ENCODE measurements at regions not wholly inside any gene's neighbourhood (a gene's known extent, or its start where the extent isn't known, plus 50 kb on each side); places are given as distances from the start of the nearest gene placed in this dataset.

DNA sequence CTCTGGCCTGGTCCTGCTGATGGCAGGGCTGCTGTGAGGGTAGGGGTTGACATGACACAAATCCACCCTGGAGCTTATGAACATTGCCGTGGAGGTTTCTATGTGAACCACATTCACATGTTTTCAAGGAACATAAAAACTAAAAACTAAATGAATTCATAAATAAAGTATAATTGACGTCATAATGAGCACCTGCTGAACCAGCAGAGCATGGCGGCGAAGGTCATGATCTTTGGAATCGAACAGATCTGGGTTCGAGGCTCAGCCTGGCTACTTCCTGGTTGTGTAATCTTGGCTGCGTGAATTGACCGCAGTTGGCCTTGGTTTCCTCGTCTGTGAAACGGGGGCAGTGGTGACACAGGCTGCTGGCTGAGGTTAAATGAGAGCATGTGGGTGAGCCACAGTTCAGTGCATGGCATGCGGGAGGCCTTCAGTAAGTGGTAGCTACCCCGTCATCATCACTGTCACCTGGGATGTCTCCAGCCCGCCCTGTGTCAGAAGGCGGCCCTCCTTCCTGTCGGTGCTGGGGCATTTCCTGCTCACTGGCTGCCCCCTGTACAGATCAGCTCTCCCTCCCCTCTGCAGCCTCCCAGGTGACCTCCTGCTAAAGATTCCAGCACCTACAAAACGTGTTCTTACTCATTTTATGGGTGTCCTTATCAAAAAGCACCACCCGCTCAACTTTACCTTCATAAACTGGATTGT lies 190.3 kb upstream of the SHH start:
- no peak for DNase-seq (ENCODE audit: extremely low read depth, low read depth)

DNA sequence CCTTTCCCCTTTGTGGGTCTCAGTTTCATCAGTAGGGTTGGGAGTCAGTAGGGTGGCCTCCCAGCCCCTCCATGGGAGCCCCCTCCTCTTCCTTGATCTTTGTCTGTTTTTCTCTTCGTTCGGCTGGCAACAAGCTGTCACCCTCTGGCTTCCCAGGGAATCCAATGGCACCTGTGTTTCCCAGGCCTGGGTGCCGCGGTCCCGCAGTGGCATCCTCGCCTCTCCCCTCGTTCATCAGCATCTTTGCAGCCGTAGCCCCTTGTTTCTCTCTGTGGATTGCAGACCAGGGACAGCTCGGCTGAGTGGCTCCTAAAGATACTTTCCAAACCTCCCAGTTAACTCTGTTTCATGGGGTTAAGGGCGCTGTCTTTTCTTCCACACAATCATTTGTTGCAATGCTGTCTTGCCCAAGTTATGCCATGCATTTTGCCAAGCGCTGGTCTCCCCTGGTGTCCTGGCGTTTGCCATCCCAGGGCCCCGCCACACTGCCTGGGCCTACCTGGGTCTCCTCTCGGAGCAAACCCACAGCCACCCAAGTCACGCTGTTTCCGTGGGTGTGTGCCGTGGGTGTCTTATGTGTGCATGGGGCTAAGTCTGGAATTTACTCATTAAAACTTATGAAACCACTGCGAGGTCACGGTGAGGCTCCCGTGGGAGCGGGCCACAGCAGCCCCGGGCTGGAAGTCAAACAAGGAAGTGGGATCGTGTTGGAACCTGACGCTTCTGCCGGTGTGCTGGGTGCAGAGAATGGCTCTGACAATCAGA lies 189.4 kb upstream of the SHH start:
- DNase-seq (ENCODE audit: extremely low read depth, low read depth), result no peak

DNA sequence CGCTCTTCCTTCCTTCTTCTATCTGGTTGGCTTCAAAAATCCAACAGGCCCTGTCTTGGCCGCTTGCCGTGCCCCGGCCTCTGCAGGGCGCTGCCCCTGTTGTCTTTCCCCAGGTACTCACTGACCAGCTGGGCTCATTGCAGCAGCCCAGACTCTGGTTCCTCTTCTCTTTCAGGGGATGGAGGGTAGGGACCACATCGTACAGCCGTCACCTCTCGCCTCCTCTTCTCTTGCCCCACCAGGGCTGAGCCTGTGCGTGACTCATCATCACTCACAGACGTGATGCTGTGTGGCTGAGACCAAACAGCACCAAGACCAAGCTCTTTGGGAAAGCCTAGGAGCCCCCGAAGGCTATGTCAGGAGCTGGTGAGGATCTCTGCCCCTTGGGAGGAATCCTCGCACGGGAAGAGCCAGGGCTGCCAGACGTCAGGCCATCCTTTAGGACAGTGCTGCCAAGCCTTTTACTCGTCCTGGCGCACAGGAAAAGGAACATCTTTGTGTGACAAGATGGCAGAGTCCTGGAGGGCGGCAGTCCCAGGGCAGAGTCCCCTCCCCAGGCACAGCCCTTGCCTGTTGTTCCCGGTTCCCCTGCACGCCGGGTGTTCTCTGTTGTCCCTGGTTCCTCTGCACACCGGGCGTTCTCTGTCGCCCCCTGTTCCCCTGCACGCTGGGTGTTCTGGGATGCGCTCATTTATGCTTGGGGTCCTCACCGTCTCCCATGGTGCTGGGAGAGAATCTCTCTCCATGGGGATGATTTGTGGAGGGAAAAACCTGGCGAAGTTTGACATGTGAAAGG lies 188.5 kb upstream of the SHH start:
- DNase-seq (ENCODE audit: extremely low read depth, low read depth), result no peak

DNA sequence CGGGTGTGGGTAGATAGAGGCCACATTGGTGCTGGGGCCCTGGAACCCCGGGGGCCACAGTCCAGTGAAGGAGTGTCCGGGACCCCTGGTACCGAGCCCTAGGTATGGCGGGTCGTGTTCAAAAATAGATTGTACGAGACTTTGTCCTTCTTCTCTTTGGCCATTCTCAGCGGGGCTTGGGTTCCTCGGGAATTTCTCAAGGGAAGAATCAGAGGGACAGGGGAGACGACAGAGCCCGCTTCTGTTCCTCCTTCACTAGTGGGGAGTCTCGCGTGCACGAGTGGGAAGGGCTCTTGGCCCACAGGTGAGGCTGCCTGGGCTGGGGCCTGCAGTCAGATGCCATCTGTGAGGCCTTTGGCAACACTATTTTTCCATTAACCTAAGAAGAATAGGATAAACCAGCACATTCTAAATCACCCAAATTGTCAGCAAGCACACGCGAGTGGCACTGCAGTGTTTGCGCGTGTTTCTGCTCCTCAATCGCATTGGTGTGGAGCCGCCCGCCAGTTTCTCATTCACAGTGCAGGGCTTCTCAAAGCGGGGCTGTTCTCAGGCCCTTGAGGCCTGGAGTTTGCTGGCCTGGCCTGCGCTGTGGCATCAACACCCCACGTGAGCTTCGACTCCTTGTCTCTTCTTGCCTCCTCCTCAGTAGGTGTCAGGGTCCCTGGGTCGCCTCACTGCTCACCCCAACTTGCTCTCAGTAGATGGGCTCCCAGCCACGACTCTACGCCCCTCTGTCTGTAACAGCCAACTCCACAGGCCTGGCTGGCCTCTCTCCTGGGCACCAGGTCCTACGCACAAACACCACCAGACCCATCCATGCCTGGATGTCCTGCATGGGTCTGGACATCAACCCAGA lies 187.6 kb upstream of the SHH start:
- DNase-seq (ENCODE audit: extremely low read depth, low read depth), result no peak

DNA sequence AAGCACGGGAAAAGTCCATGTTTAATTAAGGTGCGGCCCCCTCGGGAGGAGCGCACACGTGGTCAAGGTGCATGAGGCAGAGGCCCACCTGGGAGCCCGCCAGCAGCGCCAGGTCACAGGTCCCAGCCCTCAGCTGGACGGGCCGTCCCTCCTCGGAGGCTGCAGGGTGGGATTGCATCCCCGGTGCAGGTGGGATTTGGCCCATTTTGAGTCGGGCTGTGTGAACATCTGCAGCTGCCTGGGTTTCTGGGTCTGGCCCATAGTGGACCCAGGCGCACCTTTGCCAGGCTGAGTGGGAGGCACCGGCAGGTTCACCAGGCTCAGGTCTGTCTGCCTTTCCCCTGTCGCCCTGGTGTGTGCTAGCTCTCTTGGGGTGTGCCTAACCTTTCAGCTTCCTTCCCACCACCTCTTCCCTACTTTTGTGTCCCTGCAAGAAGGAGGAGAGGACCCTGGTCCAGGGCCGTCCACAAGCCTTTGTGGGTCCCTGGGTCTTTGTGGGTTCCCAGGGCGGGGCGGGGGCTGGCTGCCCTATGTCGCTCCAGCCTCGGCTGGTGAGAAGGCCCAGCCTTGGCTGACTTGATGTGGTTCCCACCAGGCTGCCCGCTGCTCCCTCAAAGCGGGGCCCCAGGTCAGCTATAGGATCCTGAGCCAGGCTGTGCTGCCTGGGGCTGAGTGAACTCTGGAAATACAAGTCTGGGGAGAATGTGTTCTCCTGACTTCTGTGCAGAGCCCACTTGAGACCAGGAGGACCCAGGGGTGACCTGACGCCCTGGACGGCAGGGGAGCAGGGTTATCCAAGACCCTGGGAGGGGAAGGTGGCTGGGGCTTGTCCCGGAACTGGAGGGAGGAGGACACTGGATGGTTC lies 186.7 kb upstream of the SHH start:
- no peak for DNase-seq (ENCODE audit: extremely low read depth, low read depth)

DNA sequence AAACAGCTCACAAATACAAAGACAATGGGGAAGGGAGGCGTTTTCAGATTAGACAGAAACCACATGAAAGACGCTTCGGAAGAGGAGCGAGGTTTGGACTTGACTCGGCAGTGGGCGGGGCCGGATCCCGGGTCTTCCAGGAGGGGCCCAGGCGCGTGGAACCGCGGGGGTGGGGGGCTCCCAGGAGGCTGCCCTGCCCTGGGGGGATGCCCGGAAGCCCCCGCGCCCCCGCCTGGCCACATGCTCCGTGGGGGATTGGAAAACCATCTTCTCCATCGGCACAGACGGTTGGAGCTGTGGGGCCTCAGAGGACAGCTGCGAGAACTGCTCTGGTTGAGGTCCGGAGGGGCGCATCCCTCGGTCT lies 186.0 kb upstream of the SHH start:
- no peak for DNase-seq (ENCODE audit: extremely low read depth, low read depth)

DNA sequence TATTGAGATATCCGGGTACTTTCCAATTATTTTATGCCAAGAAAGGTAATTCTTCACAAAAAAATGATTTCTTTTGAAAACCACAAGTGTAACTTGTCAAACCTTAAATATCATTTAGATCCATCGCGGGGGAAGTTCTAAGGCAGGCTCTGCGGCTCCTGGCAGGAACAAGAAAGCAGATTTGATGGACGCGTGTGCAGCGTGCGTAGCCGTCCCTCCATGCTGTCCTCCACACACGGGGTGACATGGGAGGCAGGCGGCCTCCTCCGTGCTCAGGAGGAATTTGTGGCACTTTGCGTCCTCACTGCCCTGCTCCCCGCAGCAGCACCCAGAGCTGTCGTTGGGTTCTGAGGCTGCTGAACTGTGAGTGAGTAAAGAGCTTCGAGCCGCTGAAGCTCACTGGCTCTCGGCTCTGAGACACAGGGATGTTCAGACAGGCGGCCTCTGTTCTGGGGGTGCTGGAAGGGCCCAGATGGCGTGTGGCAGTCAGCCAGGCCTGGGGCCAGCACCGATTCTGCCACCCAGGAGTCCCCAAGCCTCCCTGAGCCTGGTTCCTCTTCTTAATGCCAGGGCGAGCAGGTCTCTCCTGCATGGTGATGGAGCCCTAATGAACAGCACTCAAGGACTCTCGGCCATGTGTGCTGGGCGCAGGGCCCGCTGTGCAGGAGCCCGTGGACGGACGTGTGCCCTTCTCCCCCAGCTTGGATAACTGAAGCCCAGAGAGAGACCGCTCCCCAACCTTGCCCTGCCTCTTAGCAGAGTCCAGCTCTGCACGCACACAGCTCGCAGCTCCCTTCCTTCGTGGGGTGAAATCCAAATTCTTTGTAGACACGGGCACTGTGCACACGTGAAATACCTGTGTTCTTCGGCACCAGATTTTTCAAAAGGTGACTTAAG lies 185.4 kb upstream of the SHH start:
- no peak for DNase-seq (ENCODE audit: extremely low read depth, low read depth)

DNA sequence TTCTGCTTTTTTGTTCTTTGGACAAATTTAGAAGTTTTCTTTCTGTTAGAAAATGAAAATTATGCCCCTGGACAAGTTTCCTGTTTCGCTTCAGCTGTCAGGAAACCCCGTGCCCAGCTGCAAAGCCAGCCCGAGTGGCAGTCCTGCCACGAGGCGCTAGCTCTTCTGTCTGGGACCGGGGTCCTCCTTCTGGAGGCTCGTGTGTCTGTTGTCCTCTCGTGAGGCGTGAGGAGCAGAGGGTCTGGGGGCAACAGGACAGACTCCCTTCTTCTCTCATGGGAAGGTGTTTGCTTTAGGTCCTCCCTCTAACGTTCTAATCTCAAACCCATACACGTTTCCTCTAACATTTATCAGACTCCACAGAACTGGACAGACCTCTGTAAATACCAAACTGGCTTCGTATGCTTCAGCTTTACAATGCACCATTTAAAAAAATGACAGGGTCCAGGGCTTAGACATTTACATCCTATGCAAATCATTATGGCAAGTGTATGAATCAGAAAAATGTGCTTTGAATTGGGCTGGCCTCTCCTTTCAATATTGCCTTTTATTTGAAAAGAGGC lies 184.5 kb upstream of the SHH start:
- DNase-seq (ENCODE audit: extremely low read depth, low read depth), result no peak

DNA sequence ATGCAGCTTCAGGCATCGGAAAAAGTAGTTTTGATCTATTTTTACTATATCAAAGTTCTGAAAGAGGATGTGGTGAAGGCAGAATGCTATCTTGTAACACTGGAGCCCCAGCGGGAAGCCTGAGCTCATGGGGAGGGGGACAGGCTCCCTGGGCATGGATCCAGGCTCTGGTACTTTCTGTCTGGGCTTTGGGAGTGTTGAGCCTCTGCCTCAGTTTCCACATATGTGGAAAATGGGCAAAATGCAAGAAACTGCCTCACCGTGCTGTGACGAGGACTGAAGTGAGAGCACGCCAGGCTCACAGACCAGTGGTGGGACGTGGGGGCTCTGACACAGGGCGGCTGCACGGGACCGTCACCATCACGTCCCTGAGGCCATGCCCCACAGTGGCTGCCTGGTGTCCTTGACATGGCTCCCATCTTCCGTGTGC lies 182.9 kb upstream of the SHH start:
- no peak for DNase-seq (ENCODE audit: extremely low read depth, low read depth)

DNA sequence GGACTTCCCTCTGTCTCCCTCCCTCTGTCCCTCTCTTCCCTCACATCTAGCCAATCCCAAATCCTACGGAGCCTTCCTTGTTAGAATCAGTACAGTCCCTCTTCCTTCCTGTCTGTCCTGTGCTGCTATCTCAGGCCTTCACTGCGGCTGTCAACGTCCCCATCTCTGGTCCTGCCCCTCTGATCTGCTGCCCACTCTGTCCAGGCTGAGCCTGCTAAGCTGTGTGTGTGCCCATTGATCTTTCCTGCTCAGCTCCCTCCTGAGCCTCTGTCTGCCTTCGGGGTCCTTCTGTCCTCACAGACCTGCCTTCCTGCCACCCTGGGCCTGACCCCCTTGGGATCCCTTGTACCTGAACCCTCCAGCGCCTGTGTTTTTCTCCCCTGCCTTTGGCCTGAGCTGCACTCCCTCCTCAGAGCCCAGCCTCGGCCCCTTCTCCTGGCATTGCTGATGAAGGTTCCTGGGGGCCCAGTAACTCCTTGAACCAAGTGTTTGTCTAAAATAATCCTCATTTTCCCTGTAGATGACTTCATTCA lies 182.1 kb upstream of the SHH start:
- no peak for DNase-seq (ENCODE audit: extremely low read depth, low read depth)

DNA sequence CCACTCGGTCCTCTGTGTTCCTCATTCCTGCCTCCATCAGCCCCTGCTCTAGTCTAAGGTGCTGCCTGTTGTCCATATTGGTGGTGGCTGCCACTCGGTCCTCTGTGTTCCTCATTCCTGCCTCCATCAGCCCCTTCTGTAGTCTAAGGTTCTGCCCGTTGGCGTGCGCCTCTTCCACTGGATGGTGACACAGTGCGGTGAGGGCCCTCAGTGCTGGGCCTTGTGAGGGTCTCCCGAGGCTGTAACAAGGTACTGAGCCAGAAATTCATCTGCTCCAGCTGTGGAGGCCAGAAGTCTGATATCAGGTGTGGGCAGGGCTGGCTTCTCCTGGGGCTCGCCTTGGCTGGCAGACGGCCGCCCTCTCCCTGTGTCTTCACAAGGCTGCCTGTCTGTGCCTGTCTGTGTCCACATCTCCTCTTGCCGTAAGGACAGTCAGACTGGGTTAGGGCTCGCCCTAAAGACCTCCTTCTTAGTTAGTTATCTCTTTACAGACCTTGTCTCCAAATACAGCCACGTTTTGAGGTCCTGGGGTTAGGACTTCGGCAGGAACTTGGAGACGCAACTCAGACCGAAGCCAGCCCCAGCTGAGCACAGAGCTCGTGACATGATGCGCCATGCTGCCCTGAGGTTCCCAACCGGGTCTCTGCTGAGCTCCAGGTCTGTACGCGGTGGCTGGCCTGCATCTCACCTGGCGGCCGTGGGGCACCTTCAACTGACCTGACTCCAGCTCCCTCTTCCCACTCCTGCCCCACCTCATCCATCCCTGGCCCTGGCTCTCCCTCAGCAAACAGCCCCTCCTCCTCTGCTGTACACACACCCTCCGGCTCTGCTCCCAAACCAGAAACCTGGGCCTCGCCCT lies 181.4 kb upstream of the SHH start:
- no peak for DNase-seq (ENCODE audit: extremely low read depth, low read depth)

DNA sequence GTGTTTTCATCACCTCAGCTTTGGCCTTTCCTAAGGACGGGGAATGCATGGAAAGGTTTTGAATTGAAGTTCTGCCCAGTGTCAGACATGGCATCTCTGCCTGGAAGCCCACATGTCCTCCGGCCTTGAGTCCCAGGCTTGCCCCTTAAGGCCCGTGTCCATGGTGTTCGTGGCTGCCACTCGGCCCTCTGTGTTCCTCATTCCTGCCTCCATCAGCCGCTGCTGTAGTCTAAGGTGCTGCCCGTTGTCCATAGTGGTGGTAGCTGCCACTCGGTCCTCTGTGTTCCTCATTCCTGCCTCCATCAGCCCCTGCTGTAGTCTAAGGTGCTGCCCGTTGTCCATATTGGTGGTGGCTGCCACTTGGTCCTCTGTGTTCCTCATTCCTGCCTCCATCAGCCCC lies 180.7 kb upstream of the SHH start:
- DNase-seq (ENCODE audit: extremely low read depth, low read depth), result no peak

DNA sequence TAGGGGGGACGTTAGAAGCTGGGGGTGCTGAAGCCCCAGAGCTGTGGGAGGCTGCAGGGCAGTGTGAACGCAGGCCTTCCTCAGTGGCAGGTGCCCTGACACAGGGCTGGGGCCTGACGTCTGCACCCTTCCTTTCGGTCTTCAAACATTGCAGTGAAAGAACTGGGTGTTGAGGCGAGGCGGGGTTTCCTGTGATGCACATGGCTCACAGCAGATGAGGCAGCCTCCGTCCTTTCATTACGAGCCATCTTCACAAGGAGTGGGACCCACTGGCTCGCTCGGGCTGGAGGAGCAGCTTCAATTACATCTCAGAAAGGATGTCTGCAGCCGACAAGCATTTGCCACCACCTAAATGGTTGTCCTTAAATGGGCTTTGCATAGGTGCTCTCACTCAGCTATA lies 180.3 kb upstream of the SHH start:
- DNase-seq (ENCODE audit: extremely low read depth, low read depth), result no peak

DNA sequence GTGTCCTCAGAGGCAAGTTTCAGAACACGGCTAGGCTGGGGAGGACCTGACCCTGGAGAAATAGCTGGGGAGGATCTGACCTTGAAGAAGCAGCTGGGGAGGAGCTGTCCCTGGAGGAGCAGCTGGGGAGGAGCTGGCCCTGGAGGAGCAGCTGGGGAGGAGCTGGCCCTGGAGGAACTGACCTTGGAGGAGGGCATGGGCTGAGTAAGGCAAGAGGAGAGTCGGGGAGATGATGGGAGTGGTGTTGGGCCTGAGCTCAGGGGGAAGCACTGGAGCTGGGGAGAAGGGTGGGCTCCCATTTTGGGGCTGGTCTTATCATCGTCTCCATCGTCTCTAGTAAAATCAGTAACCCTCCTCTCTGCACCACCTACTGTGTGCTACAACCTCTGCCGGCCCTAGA lies 179.8 kb upstream of the SHH start:
- no peak for DNase-seq (ENCODE audit: extremely low read depth, low read depth)

DNA sequence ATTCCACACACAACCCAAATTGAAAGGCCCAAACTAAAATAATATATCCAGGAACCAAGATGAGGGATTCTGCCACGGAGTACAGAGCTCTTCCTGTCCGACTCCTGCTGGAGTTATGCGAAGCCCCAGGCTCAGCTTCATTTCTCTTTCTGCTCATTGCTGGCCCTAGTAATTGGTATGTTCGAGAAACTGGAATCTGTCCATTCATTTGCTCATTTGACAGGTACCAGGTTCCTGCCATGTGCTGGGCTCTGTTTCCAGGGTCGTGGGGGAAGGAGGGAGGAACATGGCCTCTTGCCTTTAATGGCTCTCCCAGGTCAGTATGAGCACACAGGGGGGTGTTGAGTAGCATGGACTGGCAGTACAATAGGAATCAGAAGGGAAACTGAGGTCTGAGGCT lies 179.2 kb upstream of the SHH start:
- DNase-seq (ENCODE audit: extremely low read depth, low read depth), result no peak

DNA sequence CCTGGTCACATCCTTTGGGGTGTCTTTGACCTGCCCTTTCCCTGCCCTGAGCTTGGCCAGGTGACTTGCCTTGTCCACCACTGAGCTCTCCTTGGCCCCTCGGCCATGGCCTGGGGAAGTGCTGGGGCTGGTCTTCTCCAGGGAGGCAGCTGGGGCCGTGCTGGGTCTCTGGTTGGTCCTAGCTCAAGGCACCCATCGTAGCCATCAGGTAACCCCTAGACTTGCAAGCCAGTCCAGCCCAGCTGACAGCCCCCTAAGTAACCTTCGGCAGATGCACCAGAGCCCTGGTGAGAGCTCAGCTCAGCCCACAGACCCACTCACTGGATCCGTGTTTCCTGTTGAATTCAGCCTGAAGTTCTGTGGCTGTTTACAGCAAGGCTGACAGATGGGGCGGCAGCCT lies 176.2 kb upstream of the SHH start:
- no peak for DNase-seq (ENCODE audit: extremely low read depth, low read depth)

DNA sequence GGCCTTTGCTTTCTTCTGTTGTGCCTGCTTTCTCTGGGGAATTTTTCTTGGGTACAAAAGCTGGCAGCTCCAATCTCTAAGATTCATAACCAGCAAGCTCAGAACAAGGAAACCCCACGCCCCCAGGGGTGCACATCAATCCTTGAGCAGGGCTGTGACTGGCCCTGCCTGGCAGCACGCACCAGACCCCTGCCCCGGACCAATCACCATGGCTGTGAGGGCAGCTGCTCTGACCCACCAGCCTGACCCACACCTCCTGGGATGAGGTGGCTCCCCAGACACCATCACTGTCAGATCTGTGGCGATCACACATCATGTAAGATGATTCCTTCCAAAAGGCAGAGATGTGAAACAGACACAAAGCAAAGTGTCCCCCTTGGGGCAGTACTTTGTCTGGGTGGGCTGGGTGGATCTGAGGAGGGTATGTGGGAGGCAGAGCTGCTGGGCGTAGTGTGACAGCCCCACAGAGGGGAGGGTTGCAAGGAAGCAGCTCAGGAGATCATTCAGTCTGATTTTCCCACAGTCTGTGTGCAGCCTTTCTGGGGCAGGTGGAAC lies 175.5 kb upstream of the SHH start:
- DNase-seq (ENCODE audit: extremely low read depth, low read depth), result no peak
